ENCODE measurements at regions not wholly inside any gene's neighbourhood (a gene's known extent, or its start where the extent isn't known, plus 50 kb on each side); places are given as distances from the start of the nearest gene placed in this dataset.

GRCh38 chr6:95384988-95385387 is 192.3 kb upstream of the MANEA start:
- TF ChIP-seq CTCF (IDR thresholded peaks at IDR 0.05) (no peak), POLR2A (IDR thresholded peaks at IDR 0.05) (no peak)

Data from testis (tissue), 2 donors.